Ovary (tissue), 3 donors: ENCODE measurements at regions not wholly inside any gene's neighbourhood (a gene's known extent, or its start where the extent isn't known, plus 50 kb on each side); places are given as distances from the start of the nearest gene placed in this dataset.

Source experiments
- CTCF ChIP-seq, 3 donors: fragments of 450-650 bp in 2 of 3; fragments of 200-600 bp in 1 of 3; IDR thresholded peaks; one replicate each; pipeline versions ENCODE4 v1.5.1 to v1.8.0; 2016 to 2022; ENCODE audit warnings: antibody characterized with exemption in 3 of 3, mild to moderate bottlenecking in 1 of 3
- EP300 ChIP-seq: sonication (generic); formaldehyde crosslinking; IDR thresholded peaks from one replicate; pipeline ENCODE4 v1.6.1; 2017; ENCODE audit warnings: antibody characterized with exemption
- POLR2A ChIP-seq: fragments of 450-650 bp; IDR thresholded peaks from one replicate; pipeline ENCODE4 v1.6.1; 2017; ENCODE audit warnings: antibody characterized with exemption, mild to moderate bottlenecking, moderate library complexity
- donor health status: DM: no; HTN: no; CAD: no.

GRCh38 chr11:109026891-109027489 lies 362.1 kb downstream of the DDX10 start:
- TF ChIP-seq CTCF (IDR thresholded peaks at IDR 0.05) (no peak), POLR2A (no peak), EP300 (no peak)
